LNCaP clone FGC (cell line): ENCODE measurements at regions not wholly inside any gene's neighbourhood (a gene's known extent, or its start where the extent isn't known, plus 50 kb on each side); places are given as distances from the start of the nearest gene placed in this dataset.

Experiments used
- DNase-seq: peaks from one replicate; pipeline ENCODE4 v3.0.0-alpha.2; 2011; ENCODE audit warnings: low read depth
- H3K4me3 ChIP-seq: 2 replicates; pipeline ENCODE4 v1.5.1; 2011; ENCODE audit warnings: mild to moderate bottlenecking, low read depth, low read length, control low read depth
- CTCF ChIP-seq: IDR thresholded peaks from 2 replicates; pipeline ENCODE4 v1.5.1; 2012; ENCODE audit warnings: mild to moderate bottlenecking; ENCODE audit not compliant: control insufficient read depth, insufficient read depth; ENCODE audit errors: extremely low read depth

DNA sequence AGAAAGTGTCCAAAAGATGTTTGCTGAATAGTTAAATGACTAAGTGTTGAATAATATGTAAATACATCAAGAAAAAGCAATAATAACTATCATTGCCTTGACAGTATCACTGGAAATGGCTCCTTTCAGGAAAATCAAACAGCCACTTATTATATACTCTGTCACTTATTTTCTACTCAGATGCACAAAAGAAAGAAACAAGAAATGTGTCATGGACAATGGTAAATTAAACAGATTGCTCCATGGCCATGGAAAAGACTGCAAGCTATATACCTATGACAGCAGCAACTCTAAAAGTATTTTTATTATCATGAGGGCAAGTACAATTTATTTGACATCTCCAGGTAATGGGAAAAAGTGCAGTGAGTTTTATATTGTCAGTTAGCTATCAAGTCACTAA is 52.9 kb upstream of the GUCY1A2 start:
- no peak for TF ChIP-seq CTCF
- no peak for DNase-seq
- H3K4me3 ChIP-seq: no peak overlapping the region
